ENCODE measurements at regions not wholly inside any gene's neighbourhood (a gene's known extent, or its start where the extent isn't known, plus 50 kb on each side); places are given as distances from the start of the nearest gene placed in this dataset.

DNA sequence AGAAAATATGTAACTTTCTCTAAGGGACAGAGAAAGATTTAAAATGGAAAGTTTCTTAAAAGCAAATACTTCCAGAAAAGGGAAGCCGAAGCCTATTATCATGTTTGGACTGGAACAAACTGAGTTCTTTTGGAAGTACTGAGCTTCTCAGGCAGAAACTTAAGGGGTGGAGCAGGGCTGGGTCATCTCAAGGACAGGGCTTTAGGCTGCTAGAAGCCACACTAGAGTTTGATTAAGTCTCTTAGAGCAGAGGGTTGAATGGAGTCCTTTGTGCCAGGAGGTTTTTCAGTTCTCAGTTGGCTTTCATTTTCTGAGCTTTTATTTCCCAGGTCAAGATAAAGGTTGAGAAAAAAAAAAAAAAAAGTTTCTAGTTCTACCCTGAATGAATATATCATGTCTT lies 432.7 kb downstream of the SLITRK5 start:
- TF ChIP-seq, protein P1, sequence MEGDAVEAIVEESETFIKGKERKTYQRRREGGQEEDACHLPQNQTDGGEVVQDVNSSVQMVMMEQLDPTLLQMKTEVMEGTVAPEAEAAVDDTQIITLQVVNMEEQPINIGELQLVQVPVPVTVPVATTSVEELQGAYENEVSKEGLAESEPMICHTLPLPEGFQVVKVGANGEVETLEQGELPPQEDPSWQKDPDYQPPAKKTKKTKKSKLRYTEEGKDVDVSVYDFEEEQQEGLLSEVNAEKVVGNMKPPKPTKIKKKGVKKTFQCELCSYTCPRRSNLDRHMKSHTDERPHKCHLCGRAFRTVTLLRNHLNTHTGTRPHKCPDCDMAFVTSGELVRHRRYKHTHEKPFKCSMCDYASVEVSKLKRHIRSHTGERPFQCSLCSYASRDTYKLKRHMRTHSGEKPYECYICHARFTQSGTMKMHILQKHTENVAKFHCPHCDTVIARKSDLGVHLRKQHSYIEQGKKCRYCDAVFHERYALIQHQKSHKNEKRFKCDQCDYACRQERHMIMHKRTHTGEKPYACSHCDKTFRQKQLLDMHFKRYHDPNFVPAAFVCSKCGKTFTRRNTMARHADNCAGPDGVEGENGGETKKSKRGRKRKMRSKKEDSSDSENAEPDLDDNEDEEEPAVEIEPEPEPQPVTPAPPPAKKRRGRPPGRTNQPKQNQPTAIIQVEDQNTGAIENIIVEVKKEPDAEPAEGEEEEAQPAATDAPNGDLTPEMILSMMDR (IDR thresholded peaks at IDR 0.05), result no peak
- TF ChIP-seq POLR2AphosphoS5 (IDR thresholded peaks at IDR 0.05), result no peak
- TF ChIP-seq POLR2A (IDR thresholded peaks at IDR 0.05), result no peak
- no peak for TF ChIP-seq EP300 (IDR thresholded peaks at IDR 0.05; ENCODE audit: low read depth)
